GM19455 (cell line): ENCODE measurements at regions not wholly inside any gene's neighbourhood (a gene's known extent, or its start where the extent isn't known, plus 50 kb on each side); places are given as distances from the start of the nearest gene placed in this dataset.
"Not testable (repeated sequence)": the region's sequence is repeated elsewhere in the genome, so short reads cannot be mapped to it uniquely, and the experiment has no call there.

Experiments used
- ATAC-seq: cut with Tn5 transposase; IDR thresholded peaks from one replicate; pipeline ENCODE4 v1.9.1; 2021; ENCODE audit not compliant: unreplicated experiment

DNA sequence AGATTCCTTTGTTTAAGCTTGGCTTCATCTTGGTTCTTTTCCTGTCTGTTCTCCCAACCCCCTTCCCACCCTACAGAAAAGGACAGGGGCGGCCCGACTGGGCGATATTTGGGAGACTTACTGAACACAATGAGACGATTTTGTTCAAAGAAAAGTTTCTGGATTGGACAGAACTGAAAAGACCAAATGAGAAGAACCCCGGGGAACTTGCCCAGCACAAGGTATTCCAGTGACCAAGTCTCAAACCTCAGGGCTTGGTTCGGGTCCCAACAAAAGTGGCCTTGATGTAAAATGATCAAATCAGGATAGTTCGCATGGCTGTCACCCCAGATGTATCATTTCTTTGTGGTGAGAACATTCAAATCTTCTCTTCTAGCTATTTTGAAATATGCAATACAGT, 73.9 kb upstream of the LYZL2 start:
- not testable (repeated sequence) for ATAC-seq

DNA sequence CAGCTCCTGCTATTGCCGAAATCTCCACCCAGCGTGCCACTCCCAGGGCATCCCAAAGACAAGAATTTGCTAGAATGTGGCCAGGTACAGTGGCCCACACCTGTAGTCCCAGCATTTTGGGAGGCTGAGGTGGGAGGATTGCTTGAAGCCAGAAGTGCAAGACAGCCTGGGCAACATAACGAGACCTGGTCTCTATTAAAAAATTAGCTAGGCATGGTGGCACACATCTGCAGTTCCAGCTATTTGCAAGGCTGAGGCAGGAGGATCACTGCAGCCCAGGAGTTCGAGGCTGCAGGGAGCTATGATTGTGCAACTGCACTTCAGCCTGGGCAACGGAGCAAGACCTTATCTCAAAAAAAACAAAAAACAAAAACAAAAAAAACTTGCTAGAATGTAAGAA, 73.3 kb upstream of the LYZL2 start:
- ATAC-seq: no peak

DNA sequence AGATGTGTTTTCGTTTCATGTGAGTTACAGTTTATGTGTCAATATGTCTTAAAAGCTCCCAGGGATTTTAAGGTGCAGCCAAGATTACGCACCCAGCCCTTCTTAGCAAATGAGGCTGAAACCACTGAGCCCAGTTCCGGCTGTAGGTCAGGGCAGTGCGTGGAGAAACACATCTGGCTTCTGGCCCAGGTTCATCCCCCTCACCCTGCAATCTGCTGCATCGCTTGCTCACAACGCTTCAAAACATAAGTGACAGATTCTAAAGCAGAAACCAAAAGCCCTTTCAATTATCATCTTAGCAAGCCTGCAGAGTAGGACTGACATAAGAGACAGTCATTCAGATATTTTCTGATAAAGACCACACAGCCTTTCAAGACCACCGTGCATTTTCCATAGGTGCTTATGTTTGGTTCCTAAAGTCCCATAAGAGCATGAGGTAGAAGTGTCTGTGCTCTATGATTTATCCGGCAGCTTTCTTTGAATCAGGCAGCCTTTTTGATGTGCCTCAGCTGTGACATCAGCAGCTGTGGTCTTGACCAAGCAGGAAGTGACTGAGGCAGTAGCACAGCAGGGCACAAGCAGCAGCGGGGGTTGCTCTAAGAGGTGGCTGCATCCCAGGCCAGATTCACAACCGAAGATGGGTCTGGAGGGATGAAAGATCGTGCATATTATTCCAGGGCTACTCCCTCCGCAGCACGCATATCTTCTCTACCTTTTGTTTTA, 72.1 kb upstream of the LYZL2 start:
- peak; percentile 63 for ATAC-seq

DNA sequence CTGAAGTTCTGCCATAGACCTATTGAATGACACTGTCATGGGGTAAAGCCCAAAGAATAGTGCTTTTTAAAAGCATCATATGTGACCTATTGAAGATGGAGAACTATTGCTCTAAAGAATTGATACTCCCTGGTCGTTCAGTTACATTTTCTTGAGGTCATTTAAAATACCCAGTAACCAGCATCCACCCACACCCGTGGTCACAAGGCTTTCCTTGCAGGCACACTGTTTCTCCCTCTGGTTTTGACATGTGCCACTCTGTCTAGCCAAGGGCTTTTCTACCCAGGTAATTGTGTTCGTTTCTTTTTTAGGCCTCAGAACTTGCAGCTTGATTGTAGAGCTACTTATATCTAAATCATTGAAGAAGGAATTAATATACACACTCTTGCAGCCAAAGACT, 68.3 kb upstream of the LYZL2 start:
- ATAC-seq: no peak

DNA sequence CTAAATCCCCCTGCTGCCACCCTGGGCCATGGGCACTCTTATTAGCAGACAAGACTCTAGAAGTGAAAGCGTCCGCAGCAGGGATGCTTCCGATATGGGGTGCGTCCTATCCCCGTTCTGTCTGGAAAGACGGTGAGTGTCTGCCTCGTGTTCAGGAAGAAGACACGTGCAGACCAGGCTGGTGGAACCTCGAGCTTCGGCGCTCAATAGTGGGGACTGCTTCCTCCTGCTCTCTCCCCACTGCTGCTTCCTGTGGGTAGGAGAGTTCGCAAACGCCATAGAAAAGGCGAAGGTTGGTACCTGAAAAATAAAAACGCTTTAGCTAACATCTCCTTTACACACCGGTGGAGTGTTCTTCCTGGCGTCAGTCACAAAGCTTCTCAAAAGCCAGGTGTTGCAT, 67.7 kb upstream of the LYZL2 start:
- not testable (repeated sequence) for ATAC-seq

DNA sequence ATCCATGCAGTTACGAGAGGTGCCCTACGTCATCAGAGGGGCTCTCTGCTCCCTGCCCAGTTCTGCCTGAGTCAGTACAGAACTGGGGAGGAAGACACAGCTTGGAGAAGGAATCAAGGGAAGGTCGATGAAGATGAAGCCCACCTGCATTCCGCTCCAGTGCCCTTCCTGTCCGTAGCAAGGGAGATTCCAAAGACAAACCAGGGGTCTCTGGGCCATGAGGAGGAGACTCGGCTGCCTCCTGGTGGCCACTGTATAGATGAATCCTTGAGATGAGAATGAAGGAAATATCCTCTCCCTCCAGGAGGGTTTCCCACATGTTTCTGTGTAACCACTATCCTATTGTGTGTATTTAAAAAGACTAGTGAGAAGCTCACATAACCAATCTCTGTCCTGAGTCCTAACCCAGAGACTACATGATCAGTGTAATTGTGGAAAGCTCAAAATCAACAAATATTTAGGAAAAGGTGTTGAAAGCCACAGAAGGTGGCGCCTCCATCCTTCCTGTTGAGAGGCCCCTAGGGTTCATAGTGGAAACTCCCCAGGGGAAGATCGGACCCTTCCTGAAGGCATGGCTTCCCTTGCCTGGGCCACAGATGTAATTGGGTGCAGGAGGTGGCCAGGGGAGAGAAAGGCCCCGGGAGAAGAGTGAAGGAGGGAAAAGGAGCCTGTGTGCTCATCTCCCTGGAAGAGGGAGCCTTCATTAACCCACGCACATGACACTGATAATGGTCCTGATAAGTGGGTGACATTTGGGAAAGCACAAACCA, 67.0 kb upstream of the LYZL2 start:
- ATAC-seq: not testable (repeated sequence)

DNA sequence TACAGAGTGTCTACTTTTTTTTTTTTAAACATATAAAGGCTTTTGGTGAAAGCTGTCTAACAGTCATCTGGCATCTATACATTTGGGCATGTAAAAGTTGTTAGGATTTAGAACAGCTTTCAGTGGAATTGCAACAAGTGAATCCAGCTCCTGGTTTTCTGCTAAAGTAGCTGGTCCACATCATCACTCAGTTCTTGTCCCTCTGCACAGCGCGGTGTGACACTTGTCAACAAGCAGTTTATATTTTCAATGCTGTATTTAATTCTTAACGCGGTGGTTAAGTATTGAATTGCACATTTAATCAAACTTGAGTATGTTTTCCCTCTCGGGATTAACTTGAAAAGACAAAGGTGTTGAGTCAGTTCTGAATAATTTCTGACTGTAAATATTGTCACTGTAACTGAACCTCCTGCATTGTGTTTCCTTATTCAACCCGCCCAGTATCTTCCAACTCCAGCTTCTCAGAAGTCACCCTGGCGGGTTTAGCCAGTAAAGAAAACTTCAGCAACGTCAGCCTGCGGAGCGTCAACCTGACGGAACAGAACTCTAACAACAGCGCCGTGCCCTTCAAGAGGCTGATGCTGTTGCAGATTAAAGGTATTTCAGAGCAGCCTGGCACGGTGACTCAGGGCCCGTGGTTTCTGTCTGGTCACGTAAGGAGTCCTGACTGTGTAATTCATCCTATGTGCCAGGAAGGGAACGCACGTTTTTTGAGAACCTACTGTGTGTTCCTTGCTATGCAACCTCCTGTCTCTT, 66.1 kb upstream of the LYZL2 start:
- ATAC-seq: not testable (repeated sequence)

DNA sequence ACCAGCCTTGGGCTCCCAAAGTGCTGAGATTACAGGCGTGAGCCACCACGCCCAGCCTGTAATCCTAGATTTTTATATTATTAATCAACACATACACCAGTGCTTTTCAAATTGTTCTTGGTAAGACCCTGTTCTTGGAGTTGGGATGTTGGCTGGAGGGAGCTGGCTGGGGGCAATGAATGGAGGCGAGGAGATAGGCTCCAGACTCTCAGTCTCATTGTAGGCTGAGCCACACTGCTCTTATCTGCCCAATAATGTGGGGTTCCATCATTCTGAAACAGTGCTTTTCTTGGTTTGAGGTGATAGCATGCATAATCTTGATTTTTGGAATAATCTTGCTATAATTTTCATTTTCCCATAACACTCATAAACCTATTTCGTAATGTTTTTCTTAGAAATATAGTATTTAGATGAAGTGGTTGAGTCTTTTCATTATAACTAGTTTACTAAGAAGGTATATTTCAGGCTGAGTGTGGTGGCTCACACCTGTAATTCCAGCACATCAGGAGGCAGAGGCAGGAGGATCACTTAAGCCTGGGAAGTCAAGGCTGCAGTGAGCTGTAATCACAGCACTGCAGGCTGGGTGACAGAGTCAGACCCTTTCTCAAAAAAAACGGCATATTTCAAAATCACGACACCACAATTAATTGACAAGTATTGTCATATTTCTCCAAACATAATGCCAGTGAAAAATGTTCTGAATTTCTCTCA, 65.1 kb upstream of the LYZL2 start:
- no peak for ATAC-seq

DNA sequence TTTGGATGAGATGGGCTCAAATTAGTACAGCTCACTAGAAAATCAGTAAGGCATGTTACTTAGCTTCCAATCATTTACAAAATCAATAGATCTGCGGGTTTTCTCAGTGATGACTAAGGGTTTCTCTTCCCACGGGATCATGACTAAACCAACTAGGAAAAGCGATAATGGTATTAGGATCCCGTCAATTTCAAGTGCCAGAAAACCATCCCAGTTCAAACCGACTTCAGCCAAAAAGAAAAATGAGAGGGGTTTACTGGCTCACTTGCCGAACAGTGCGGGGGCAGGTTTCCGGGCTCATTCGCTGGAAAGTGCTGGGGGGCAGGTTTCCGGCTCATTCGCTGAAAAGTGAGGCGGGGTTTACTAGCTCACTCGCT, 62.1 kb upstream of the LYZL2 start:
- ATAC-seq: no peak

DNA sequence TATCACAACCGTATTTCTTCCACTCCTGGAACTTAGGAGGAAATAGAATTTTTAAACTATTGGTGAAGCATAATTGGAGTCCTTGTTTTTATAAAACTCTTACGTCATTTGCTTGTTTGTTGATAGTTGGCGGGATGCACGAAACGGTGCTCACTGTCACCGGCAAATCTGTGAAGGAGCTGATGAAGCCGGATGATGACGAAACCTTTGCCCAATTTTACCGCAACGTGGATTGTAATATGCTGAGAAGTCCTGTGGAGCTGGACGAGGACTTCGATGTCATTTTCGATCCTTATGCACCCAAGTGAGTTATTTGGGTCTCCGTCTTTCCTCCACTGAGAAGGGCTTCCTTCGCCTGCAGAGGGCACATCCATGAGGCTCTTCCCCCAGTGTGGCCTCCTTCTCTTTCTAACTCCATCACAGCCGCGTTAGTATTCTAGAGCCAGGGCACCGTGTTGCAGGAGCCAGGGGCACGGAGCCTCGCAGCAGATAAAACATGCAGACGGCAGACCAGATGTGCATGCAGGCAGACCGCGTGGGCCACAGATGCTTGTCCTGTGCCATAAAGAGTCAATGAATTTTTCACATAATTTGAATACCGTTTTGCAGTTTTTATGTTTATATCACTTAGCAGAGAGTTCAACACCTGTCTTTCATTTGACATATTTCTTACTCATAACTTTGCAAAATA, 61.5 kb upstream of the LYZL2 start:
- ATAC-seq: not testable (repeated sequence)

DNA sequence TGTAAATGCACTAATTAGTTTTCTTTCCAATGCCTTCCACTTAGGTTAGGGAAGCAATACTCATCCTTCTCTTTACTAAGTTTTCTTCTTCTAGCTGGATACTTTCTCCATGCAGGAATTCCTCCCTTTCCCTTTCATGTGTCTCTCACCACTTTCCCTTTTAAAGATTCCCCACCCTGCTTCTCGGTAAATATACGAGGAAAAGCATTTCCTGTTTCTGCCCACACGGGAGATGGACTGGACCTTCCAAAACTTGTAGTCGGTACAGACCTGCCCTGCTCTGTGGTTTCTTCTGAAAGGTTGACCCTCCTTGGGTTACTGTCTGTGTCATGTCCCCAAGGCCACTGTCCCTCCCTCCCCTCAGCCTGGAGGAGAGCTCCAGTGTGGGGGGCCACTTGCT, 58.9 kb upstream of the LYZL2 start:
- ATAC-seq: no peak

DNA sequence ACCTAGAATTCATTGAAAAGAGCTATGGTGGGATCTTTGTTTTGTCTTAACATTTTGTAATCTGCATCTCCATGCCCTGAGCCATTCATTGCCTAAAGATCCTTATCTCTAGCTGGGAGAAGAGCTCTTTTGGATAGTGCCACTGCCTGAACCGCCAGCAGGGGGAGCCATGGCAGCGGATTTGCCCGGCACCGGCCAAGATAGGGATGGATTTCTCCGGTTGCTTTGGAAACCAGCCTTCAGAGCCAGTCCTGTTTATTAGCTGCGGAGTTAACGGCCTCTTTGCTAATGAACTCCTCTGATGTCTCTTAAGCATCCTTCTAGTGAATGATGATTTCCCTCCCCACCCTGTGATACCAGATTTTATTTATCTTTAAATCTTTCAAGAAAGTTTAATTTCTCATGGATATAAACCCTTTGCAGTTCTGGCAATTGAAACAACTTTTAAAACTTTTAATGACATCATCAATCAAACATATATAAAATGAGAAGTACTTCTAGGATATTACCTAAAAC, 58.2 kb upstream of the LYZL2 start:
- ATAC-seq: peak; percentile 75

DNA sequence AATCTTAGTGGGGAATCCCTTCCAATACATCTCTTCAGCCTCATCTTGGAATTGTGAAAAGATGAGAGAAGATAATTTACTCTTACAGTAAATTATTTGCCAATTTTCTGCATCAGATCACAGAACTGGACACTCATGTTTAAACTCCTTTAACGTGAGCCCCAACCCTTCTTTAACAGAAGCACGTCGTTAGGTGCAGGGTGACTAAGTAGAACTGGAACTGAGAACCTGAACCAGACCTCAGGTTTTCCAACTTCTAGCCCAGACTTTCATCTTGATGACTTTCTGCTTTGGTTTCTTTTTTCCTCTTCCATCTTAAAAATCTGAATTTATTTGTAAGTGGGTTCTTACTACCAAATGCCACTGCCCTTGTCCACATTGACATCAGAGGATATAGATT, 57.2 kb upstream of the LYZL2 start:
- ATAC-seq: no peak

DNA sequence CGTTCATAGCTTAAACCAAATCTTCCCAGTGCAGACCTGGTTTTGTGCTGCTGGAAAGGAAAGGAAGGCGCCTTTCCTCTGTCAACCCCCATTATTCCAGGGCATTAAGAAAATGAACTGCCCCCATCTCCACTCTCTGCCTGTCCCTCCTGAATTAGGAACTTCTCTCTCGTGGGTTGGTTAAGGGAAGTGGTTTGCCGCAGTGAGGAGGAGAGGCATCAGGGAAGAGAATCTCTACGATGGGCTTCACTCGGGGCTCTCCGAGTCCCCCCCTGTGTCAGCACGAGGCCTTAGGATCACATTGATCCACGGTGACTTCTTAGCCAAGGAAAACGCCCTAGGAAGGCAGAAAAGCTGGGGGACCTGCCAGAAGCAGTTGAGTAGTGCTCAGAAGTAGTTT, 53.9 kb upstream of the LYZL2 start:
- no peak for ATAC-seq

DNA sequence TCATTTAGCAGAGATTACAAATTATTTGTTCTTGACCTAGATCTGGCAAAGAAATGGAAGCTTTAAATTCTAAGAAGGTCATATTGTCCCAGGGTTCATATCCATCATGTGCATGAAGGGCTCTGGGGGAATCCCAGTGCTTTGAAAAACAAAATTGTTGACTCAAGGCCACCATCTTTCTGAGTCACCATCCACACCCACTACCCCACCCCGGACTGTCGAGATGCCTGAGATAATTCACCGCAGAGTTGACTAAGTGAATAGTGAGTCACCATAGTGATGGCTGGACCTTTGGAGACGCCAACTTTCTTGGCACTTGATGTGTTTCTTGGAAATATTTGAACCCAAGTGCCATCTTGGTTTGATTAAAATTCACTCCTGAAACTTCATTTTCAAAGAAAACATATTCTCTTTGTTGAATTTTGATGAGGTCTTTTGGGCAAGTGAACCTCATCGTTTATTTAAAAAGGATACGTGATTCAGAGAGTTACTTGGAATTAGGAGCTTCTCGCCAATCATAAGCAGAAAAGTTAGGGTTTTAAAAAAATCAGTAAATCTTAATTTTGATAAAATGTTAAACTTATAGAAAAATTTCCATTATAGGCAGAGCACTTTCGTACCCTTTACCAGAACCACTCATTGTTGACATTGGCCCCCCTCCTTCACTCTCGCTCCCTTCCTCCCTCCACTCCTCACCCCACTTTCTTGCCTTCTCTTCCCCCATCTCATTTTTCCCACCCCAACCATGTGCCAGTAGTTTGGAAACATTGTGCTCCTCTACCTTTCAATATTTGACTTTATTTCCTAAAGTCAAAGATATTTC, 53.0 kb upstream of the LYZL2 start:
- ATAC-seq: not testable (repeated sequence)

DNA sequence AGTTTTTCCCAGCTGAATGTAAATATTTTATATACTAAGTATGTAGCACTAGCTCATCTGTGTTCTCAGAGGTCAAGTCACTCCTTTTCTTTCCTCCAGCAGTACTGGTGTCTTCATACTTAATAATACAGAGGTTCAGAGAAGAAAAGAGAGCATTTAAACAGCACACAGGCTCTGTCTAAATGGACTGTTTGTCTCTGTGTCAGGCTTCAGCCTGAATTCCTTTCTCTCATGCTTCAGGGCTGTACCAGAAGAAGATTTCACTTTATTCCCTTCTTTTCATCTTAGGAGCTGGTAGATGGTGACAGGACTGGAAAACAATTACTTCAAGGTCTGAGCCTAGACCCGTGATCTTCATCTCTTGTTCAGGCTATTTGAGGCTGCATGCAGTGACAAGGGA, 51.4 kb upstream of the LYZL2 start:
- no peak for ATAC-seq
